Activated T-cell treated with anti-CD3 and anti-CD28 coated beads, Interleukin-2, amount 50 U/mL, for 4 hours (primary cell): ENCODE measurements at regions not wholly inside any gene's neighbourhood (a gene's known extent, or its start where the extent isn't known, plus 50 kb on each side); places are given as distances from the start of the nearest gene placed in this dataset.
A peak's percentile ranks its signal among the peaks of the same experiment; 100 is the strongest.
"Not testable (repeated sequence)": the region's sequence is repeated elsewhere in the genome, so short reads cannot be mapped to it uniquely, and the experiment has no call there.

Source experiments
- ATAC-seq, 2 donors: fragments of 200-7000 bp; cut with Tn5 transposase; one replicate each; pipeline ENCODE4 v1.10.0; 2021
- DNase-seq: peaks from one replicate; pipeline ENCODE4 v3.0.0-alpha.2; 2020
- H3K27me3 Mint-ChIP-seq: one replicate; pipeline ENCODE4 v1.8.0; 2021; ENCODE audit warnings: low read depth, mixed read lengths
- H3K36me3 Mint-ChIP-seq: one replicate; pipeline ENCODE4 v1.8.0; 2022; ENCODE audit warnings: mixed read lengths; ENCODE audit not compliant: insufficient read depth
- H3K4me1 Mint-ChIP-seq: one replicate; pipeline ENCODE4 v1.8.0; 2021; ENCODE audit warnings: low read depth, mixed read lengths
- H3K4me3 Mint-ChIP-seq: one replicate; pipeline ENCODE4 v1.8.0; 2021; ENCODE audit warnings: mild to moderate bottlenecking, moderate library complexity, mixed read lengths
- H3K9me3 Mint-ChIP-seq: one replicate; pipeline ENCODE4 v1.8.0; 2021; ENCODE audit warnings: mixed read lengths

- DNase-seq (no peak), ATAC-seq (no peak)
- Mint-ChIP-seq H3K4me3 (no peak overlapping the region), H3K4me1 (no peaks in the 10 kb centered on the region), H3K9me3 (peaks cover 4% of the 10 kb centered on the region), H3K36me3 (no peaks in the 10 kb centered on the region), H3K27me3 (peaks cover 31% of the 10 kb centered on the region)
Observed at GRCh38 chr6:2579804-2580570, 170.7 kb downstream of the MYLK4 start.

GRCh38 chr6:2579241-2579761, 171.4 kb downstream of the MYLK4 start:
- no peak for DNase-seq
- H3K4me1 Mint-ChIP-seq = no peaks in the 10 kb centered on the region

DNA sequence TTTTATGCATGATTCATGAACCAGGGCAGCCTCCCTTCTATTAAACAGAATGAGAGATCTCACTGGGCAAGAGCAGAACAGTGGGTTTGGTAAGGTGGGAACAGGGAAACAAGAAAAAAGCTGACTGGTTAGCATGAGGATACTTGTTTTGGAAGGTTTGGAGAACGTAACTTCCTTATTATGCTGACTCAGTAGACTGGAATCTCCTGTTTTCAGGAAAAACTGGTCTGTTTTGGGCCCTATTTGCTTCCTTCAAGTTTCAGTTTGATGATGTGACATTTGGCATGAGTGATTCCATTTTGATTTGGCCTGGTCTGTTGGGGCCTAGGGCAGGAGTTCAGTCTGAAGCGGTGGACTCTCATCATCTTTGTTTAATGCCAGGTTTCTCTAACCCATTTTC, 172.0 kb downstream of the MYLK4 start:
- ATAC-seq = no peak
- no peak for DNase-seq
- peaks cover 31% of the 10 kb centered on the region for H3K27me3 Mint-ChIP-seq
- H3K4me3 Mint-ChIP-seq = no peak overlapping the region
- peaks cover 11% of the 10 kb centered on the region for H3K9me3 Mint-ChIP-seq
- no peaks in the 10 kb centered on the region for H3K4me1 Mint-ChIP-seq
- H3K36me3 Mint-ChIP-seq = no peaks in the 10 kb centered on the region

More at GRCh38 chr6:2579241-2579761, 171.4 kb downstream of the MYLK4 start:
- H3K27me3 Mint-ChIP-seq = peaks cover 31% of the 10 kb centered on the region
- no peaks in the 10 kb centered on the region for H3K36me3 Mint-ChIP-seq
- no peak overlapping the region for H3K4me3 Mint-ChIP-seq
- H3K9me3 Mint-ChIP-seq = peaks cover 11% of the 10 kb centered on the region
- ATAC-seq = no peak

DNA sequence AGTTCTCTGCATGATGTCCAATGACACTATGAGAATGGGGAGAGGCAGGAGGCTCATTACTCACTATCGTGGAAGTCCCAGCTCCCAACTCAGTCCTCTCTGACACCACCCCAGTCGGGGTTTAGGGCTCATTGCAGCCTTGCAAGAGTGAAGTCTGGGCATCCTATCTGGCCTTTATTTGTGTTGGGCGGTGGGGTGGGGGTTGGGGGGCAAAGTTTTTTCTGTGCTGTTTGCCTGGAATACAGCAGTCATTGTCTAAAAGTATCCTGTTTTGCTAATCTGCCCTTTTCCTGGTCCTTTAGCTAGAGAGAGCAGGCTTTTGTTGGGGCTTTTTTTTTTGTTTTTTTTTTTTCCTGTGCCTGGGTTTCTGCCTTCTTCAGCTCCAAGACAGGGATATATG, 174.2 kb downstream of the MYLK4 start:
- Mint-ChIP-seq H3K4me3 (no peak overlapping the region), H3K4me1 (no peaks in the 10 kb centered on the region), H3K9me3 (peaks cover 11% of the 10 kb centered on the region), H3K36me3 (no peaks in the 10 kb centered on the region), H3K27me3 (peaks cover 26% of the 10 kb centered on the region)
- DNase-seq (no peak), ATAC-seq (no peak)

DNA sequence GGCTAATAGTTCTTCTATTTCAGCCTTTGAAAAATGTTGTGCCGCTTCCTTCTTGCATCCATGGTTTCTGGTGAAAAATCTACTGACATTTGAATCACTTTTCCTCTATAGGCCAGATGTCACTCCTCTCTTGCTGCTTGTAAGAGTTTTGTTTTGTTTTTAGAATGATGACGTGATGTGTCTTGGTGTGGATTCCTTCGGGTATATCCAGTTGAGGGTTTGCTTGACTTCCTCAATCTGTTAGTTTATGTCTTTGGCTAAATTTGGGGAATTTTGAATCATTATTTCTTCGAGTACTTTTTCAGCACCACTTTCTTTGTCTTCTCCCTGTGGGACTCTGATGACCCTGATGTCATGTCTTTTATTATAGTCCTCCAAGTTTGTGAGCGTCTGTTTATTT, 175.5 kb downstream of the MYLK4 start:
- DNase-seq (no peak), ATAC-seq (no peak)
- H3K4me3 Mint-ChIP-seq = no peak overlapping the region
- H3K36me3 Mint-ChIP-seq = no peaks in the 10 kb centered on the region
- H3K27me3 Mint-ChIP-seq = peaks cover 19% of the 10 kb centered on the region
- H3K9me3 Mint-ChIP-seq = peaks cover 11% of the 10 kb centered on the region
- H3K4me1 Mint-ChIP-seq = no peaks in the 10 kb centered on the region

GRCh38 chr6:2569420-2569819, 181.3 kb downstream of the MYLK4 start:
- H3K36me3 Mint-ChIP-seq, ATAC-seq, H3K9me3 Mint-ChIP-seq, DNase-seq, H3K4me1 Mint-ChIP-seq, H3K4me3 Mint-ChIP-seq, H3K27me3 Mint-ChIP-seq: not testable (repeated sequence)

- Mint-ChIP-seq H3K27me3 (peaks cover 4% of the 10 kb centered on the region), H3K4me3 (no peak overlapping the region), H3K4me1 (peaks cover 10% of the 10 kb centered on the region), H3K9me3 (peaks cover 7% of the 10 kb centered on the region), H3K36me3 (no peaks in the 10 kb centered on the region)
- no peak for ATAC-seq
- DNase-seq = no peak
Observed at GRCh38 chr6:2566048-2566447, 184.7 kb downstream of the MYLK4 start.

DNA sequence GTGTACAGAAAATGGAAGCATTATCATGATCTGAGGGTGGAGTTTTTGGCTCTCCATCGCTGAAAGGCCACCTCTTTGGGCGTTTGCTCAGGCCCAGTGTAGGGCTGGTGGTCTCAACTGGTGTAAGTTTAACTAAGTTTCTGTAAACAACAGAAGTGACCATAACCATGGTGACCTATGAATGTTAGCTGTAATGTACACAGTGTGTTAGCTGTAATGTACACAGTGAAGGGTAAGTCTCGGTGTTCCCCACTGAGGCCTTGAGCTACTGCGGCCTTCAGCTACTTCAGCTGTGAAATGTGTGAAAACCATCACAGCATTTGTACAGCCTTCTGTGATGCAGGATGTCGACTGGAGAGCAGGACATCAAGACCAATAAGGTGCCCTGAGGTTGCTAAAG, 185.2 kb downstream of the MYLK4 start:
- Mint-ChIP-seq H3K36me3 (no peaks in the 10 kb centered on the region), H3K4me1 (peaks cover 10% of the 10 kb centered on the region), H3K27me3 (peaks cover 9% of the 10 kb centered on the region), H3K9me3 (peaks cover 7% of the 10 kb centered on the region), H3K4me3 (no peak overlapping the region)
- DNase-seq (no peak), ATAC-seq (no peak)

DNA sequence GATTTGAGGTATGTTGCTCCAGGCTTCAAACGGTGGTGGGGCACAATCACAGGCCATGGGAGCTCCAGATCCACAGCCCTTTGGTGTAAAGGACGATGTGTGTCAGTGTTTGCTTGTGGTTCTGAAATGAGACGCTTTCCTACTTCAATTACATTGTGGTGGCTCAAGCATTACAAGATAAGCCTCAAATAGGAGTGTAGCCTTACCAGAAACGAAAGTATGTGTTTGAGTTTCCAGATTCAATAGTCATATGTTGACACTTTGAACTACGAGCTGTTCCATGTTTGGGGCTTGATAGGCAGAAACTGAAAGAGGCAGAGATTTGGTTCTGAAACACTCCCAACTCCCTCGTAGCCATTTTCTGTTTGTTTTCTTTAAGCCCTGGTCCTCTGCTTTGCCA, 187.1 kb downstream of the MYLK4 start:
- DNase-seq = no peak
- Mint-ChIP-seq H3K27me3 (peaks cover 13% of the 10 kb centered on the region), H3K4me3 (no peak overlapping the region), H3K36me3 (no peaks in the 10 kb centered on the region), H3K9me3 (no peaks in the 10 kb centered on the region), H3K4me1 (peaks cover 10% of the 10 kb centered on the region)
- peak; percentile 93 to 95 for ATAC-seq

- no peaks in the 10 kb centered on the region for H3K36me3 Mint-ChIP-seq
- H3K27me3 Mint-ChIP-seq = peaks cover 13% of the 10 kb centered on the region
Observed at GRCh38 chr6:2562721-2563451, 187.8 kb downstream of the MYLK4 start.

GRCh38 chr6:2560917-2561698, 189.6 kb downstream of the MYLK4 start:
- no peak for ATAC-seq
- Mint-ChIP-seq H3K4me3 (no peak overlapping the region), H3K27me3 (peaks cover 15% of the 10 kb centered on the region), H3K36me3 (no peaks in the 10 kb centered on the region), H3K4me1 (peaks cover 10% of the 10 kb centered on the region), H3K9me3 (no peaks in the 10 kb centered on the region)
- no peak for DNase-seq

More at GRCh38 chr6:2562721-2563451, 187.8 kb downstream of the MYLK4 start:
- Mint-ChIP-seq H3K4me1 (peaks cover 10% of the 10 kb centered on the region), H3K4me3 (no peak overlapping the region), H3K9me3 (no peaks in the 10 kb centered on the region)
- no peak for DNase-seq
- no peak for ATAC-seq

DNA sequence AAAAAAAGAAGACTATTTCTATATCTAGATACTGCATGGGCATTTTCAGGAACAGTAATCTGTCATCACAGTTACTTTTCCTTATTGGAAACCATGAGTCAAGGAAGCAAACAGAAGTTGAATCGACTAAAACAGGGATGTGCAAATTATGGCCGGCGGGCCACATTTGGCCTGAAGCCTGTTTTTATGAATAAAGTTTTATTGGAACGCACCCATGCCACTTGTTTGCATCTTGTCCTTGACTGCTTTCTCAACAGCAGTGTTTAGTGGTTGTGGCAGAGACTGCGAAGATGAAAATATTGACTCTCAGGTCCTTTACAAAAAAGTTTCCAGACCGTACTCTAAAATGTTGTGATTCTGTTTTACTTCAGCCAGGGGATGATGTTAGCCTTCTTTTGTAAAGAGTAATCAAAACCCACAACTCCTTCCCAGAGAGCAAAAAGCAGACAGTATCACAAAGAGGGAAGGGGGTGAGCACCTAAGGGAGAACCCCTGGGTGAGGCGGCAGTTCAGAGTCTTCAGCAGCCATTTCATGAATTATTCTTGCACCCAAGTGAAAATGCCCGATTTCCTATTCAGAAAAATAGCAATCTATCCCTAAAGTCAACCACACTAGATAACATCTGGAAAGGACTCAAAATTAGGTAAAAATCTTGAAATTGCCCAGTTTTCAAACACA, 190.4 kb downstream of the MYLK4 start:
- Mint-ChIP-seq H3K4me3 (no peak overlapping the region), H3K27me3 (peaks cover 15% of the 10 kb centered on the region), H3K9me3 (no peaks in the 10 kb centered on the region), H3K4me1 (peaks cover 12% of the 10 kb centered on the region), H3K36me3 (no peaks in the 10 kb centered on the region)
- no peak for ATAC-seq
- no peak for DNase-seq

DNA sequence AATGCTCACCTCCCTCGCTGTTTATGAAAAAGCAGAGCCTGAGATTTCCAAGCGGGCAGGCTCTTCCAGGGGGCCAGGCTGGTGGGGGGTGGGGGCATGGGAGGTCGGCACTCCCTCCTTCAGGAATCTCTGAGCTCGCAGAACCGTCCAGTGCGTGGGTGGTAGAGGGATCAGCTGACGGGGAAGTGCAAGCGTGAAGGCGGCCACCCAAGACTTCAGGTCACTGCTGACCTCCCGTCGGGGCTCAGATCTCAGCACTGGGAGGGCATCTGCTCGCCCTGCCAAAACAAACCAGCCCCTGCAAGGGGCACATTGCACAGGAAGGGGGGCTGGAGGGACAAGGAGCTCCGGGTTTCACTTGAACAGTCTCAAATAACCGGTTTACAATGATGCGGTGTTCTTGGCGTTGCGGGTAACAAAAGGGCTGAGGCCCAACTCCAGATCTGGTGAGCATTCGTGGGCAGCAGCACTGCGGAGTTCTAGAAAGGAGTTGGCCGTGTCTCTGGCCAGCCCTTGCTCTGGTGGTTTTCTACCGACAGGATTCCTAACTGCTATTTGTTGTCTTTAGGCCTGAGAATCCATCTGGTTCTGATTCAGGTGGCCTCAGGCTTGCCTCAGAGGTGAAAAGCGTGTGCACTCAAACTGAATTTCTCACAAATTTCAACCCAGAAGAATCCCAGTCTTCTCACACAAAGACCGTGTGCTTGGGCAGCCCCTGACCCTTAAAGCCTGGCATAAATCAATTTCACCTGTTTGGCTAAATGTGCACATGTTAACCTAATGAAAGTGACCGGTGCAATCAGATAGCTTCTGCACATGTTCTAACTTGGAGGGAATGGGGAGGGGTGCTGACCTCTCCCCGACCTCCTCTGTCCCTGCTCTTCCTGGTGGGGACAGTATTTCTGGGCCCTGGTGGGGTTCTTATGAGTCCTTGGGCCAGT, 191.6 kb downstream of the MYLK4 start:
- no peaks in the 10 kb centered on the region for H3K36me3 Mint-ChIP-seq
- peaks cover 20% of the 10 kb centered on the region for H3K27me3 Mint-ChIP-seq
- H3K9me3 Mint-ChIP-seq = no peaks in the 10 kb centered on the region
- ATAC-seq = no peak
- H3K4me3 Mint-ChIP-seq = no peak overlapping the region
- DNase-seq = no peak
- H3K4me1 Mint-ChIP-seq = peaks cover 14% of the 10 kb centered on the region
